ENCODE measurements at regions not wholly inside any gene's neighbourhood (a gene's known extent, or its start where the extent isn't known, plus 50 kb on each side); places are given as distances from the start of the nearest gene placed in this dataset.
"Not testable (repeated sequence)": the region's sequence is repeated elsewhere in the genome, so short reads cannot be mapped to it uniquely, and the experiment has no call there.

- DNase-seq, result no peak
Observed at GRCh38 chr9:97176206-97176605, 131.3 kb upstream of the CCDC180 start.

GRCh38 chr9:97168174-97168573 lies 129.2 kb upstream of the CTSV start:
- DNase-seq, result not testable (repeated sequence)

GRCh38 chr9:97166496-97167138 lies 127.7 kb upstream of the CTSV start:
- DNase-seq, result not testable (repeated sequence)

GRCh38 chr9:97160255-97160654 lies 121.3 kb upstream of the CTSV start:
- DNase-seq, result no peak

GRCh38 chr9:97158722-97159121 lies 119.8 kb upstream of the CTSV start:
- not testable (repeated sequence) for DNase-seq

GRCh38 chr9:97155441-97155840 lies 116.5 kb upstream of the CTSV start:
- not testable (repeated sequence) for DNase-seq

- DNase-seq, result no peak
Observed at GRCh38 chr9:97153967-97154366, 115.0 kb upstream of the CTSV start.

GRCh38 chr9:97153160-97153559 lies 114.2 kb upstream of the CTSV start:
- not testable (repeated sequence) for DNase-seq

GRCh38 chr9:97150471-97150870 lies 111.5 kb upstream of the CTSV start:
- not testable (repeated sequence) for DNase-seq

- DNase-seq, result not testable (repeated sequence)
Observed at GRCh38 chr9:97148428-97148827, 109.5 kb upstream of the CTSV start.

- not testable (repeated sequence) for DNase-seq
Observed at GRCh38 chr9:97145680-97146079, 106.7 kb upstream of the CTSV start.

- DNase-seq, result no peak
Observed at GRCh38 chr9:97140566-97140965, 101.6 kb upstream of the CTSV start.

GRCh38 chr9:97136421-97136820 lies 97.5 kb upstream of the CTSV start:
- DNase-seq, result no peak

- not testable (repeated sequence) for DNase-seq
Observed at GRCh38 chr9:97133966-97134365, 95.0 kb upstream of the CTSV start.

GRCh38 chr9:97132865-97133264 lies 93.9 kb upstream of the CTSV start:
- no peak for DNase-seq

GRCh38 chr9:97130864-97131263 lies 91.9 kb upstream of the CTSV start:
- not testable (repeated sequence) for DNase-seq

GRCh38 chr9:97130387-97130786 lies 91.4 kb upstream of the CTSV start:
- DNase-seq, result not testable (repeated sequence)

- DNase-seq, result no peak
Observed at GRCh38 chr9:97128919-97129318, 90.0 kb upstream of the CTSV start.

- no peak for DNase-seq
Observed at GRCh38 chr9:97124256-97124655, 85.3 kb upstream of the CTSV start.

- DNase-seq, result no peak
Observed at GRCh38 chr9:97110696-97111095, 71.8 kb upstream of the CTSV start.

GRCh38 chr9:97109194-97109811 lies 70.4 kb upstream of the CTSV start:
- peak; percentile 23 for DNase-seq

- DNase-seq, result not testable (repeated sequence)
Observed at GRCh38 chr9:97105220-97105619, 66.3 kb upstream of the CTSV start.

GRCh38 chr9:97103613-97104383 lies 64.9 kb upstream of the CTSV start:
- not testable (repeated sequence) for DNase-seq

- DNase-seq, result not testable (repeated sequence)
Observed at GRCh38 chr9:97099540-97099939, 60.6 kb upstream of the CTSV start.

All from activated naive CD4-positive, alpha-beta T cell treated with Interleukin-2 at 50 U/mL for 16 hours (primary cell).